ENCODE measurements at regions not wholly inside any gene's neighbourhood (a gene's known extent, or its start where the extent isn't known, plus 50 kb on each side); places are given as distances from the start of the nearest gene placed in this dataset.

GRCh38 chr22:47804281-47804680 lies 1041.8 kb downstream of the TBC1D22A start:
- TF ChIP-seq GATA3 (IDR thresholded peaks at IDR 0.05; ENCODE audit: low read depth, low read length) (no peak), GATA2 (IDR thresholded peaks at IDR 0.05; ENCODE audit: low read depth, low read length) (no peak)
